HPDE6-E6E7 (cell line): ENCODE measurements at regions not wholly inside any gene's neighbourhood (a gene's known extent, or its start where the extent isn't known, plus 50 kb on each side); places are given as distances from the start of the nearest gene placed in this dataset.

ENCODE experiments used
- DNase-seq: peaks from one replicate; pipeline ENCODE4 v3.0.0; 2011; ENCODE audit warnings: missing footprints; ENCODE audit errors: extremely low spot score

- DNase-seq = no peak
Observed at GRCh38 chr13:40168425-40169166, 497.8 kb downstream of the FOXO1 start.

DNA sequence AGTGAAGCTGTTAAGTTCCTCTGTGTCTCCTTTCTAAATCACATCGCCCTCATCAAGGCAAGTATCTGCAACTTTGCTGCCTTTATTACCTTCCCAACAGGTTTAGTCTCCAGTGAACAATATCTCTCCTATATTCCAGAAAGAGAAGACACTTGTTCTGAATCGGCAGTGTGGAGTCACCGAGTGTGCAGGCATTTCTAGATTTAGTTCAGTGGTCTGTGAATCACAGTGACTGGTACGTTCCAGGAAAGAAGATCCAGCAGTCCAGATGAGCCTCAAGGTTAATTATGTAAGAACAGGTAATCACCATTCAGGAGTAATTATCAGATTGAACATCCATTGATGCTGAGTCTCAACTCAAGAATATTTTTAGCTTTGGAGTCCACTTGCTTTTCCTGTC, 497.0 kb downstream of the FOXO1 start:
- no peak for DNase-seq

DNA sequence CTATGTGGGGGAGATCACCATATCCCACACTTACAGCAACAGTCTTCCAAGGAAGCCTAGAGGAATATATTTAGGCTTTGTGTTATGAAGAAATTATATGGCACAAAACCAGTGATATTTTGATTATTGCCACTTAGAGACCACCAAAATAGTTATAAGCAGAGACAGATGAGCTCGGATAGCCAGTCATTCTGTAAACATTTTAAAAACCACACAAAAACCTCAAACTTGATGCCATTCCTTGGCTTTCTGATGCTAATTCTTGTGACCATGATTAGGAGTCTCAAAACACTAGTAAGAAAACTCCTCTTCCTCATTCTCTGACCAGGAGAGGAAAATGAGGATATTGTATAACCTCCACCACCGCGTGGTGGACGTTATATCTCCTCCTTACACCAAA, 496.4 kb downstream of the FOXO1 start:
- no peak for DNase-seq

DNA sequence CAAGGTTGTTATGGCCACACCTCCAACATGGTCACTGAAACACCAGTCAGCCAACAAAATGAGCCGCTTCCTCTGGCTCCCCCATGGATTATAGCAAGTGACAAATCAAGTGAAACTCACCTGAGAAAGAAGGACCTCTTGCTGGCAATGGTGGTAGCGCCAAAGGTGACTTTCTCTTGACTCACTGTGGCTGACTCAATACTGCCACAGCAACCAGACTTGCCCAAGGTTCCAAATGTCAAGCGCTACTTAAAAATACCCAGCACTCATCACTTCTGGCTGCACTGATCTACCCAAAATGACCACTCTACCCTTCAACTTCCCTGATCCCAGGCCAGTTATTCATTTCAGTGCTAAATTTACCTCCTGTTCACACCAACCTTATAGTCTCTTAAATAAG, 495.5 kb downstream of the FOXO1 start:
- DNase-seq = no peak

DNA sequence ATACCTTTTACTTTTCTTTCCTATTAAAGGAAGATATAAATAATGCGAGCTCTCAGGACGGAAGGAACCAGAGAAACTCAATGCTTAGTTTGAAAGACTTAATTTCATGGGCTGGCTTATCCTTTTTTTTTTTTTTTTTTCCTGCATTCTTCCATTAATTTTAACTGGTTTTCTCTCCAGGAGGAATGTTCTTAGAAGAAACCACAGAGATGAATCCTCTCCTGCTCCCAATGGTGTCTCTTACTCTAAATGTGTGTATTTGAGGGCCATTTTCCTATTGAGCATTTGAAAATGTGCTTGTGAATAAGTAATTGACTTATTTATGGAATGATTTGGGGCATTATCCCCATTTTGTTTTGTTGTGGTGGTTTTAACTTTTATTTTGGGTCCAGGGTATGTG, 494.9 kb downstream of the FOXO1 start:
- no peak for DNase-seq

GRCh38 chr13:40172149-40172591, 494.3 kb downstream of the FOXO1 start:
- DNase-seq = no peak

- no peak for DNase-seq
Observed at GRCh38 chr13:40172878-40173277, 493.6 kb downstream of the FOXO1 start.

DNA sequence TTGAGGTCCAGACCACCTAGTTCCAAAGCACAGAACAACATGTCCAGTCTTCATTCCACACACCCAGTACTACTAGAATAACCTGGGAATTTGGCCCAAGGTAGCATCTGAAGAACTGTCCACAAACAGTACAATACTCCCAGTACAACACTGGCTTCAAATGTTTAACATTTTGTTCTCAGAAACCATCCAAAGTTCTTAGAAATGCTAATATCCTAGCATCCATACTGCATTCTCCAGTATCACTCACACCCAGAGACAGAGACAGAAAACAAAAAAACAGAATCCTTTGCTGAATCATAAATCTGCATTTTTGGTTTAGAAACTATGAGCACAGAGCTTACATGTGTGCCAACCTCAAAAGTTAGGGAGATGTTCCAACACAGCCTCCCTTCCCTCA, 490.8 kb downstream of the FOXO1 start:
- DNase-seq = no peak

DNA sequence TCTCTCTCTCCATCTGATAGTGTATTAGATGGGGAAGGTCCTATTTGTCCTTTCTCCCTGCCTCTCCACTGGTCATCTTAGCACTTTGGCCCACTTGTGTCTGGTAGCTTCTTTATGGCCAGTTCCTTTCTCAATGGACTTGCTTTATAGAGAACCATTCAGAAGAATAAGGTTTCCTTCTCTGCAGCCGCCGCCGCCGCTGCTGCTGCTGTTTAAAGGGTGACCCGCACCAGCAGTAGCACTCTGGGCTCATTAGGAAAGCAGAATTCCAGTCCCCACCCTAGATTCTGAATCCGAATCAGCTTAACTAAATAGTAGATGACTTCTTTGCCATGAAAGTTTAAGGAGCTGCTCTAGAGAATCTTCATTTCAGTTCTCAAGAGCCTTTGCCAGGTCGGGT, 490.2 kb downstream of the FOXO1 start:
- DNase-seq = no peak

DNA sequence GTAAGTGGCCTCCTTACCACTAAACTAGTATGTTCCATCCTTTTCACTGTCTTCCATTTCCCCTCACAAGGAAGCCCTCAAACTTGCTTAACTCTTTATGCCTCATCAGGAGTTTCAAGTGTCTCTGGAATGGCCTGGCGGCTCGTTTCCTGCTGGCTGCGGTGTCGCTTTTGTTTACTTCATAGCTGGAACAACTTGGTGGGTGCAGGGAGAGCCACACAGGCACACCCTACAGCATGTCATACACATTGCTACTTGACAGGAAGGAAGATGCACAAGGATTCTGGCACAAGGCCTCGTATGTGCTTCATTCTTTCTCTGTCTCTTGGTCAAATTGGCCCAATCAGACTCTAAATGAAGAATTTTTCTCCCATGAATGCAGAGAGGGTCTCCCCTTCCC, 488.3 kb downstream of the FOXO1 start:
- DNase-seq = no peak

GRCh38 chr13:40179445-40180281, 486.8 kb downstream of the FOXO1 start:
- DNase-seq = no peak

DNA sequence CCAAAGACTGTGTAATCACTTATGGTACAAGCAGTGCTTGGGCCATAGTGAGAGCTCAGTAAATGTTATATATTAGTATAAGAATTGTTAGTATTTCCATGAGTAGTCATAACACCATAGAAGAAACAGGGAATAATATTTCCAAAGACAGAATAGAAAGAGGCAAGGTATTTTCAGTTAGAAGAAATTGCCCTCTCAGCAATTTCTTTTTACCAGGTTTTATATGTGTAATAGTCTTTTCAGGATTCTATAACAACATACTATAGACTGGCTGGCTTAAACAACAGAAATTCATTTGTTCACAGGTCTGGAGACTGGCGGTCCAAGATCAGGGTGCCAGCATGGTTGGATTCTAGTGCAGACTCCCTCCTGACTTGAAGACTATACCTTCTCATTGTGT, 485.7 kb downstream of the FOXO1 start:
- no peak for DNase-seq

GRCh38 chr13:40181203-40181845, 485.1 kb downstream of the FOXO1 start:
- no peak for DNase-seq

- no peak for DNase-seq
Observed at GRCh38 chr13:40182591-40182990, 483.9 kb downstream of the FOXO1 start.

DNA sequence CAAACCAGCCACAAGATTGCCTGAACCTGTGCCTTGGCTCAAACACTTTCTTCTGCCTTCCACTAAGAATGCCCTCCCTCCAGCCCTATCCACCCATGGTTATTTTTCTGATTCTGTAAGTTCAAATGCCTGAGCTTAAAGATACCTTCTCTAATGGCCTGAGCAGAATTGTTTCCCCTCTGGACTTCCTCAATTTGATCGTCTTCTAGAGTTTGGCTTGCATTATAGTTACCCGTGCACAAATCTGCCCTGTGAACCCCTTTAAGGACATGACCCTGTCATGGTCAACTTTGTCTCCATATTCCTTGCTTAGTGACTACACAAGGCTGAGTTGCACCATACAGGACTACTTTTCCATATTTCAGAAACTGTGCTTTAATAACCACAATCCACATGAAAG, 481.0 kb downstream of the FOXO1 start:
- DNase-seq = no peak

DNA sequence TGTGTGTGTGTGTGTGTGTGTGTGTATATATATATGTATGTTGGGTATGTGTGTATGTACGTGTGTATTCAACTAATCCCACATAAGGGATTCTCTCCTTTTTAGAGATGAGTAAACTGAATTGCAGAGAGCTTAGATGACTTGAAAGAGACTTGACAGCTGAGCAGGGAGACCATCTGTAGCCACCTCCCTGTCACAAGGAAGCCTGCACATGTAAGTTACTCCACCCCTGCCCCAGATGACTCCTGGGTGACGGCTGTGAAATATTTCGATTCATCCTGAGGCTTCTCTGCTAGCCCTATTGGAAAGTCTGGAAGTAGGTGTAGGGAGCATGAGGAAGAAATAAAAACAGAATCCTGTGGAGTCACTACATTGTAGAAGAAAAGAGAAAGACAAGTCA, 480.4 kb downstream of the FOXO1 start:
- no peak for DNase-seq

- DNase-seq = no peak
Observed at GRCh38 chr13:40186626-40187323, 479.7 kb downstream of the FOXO1 start.

- no peak for DNase-seq
Observed at GRCh38 chr13:40187324-40187795, 479.1 kb downstream of the FOXO1 start.

DNA sequence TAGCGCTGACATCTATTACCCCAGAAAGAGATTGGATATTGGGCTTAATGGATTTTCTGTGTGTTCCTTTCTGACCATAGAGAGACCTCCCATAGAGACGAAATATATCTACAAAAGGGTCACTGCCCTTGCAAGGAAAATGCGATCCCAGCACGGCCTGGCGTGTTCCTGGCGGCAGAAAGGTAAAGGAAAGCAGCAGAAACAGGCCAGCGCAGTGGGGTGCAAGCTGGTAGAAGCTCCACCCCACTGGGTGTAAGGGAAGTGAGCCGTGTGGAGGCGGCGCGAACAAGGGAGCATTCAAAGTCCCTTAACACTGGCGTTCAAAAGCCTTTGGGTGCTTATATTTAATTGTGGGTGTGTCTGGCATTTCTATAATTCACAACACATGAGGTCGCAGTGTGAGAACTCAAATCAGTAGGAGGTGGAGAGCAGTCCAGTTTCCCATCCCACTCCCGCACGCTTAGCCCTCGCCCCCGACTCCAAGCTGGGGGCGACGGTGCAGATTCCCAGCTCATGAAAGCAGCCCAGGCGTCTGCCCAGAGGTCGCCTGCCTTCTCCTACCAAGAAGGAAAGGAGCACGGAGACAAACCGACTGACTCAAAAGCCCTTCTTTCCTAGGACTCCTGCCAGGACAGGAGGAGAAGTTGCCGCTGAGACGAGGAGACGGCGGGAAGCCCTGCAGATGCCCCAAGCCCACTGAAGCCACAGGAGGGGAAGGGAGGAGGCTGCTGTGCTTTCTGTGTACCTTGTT, 478.4 kb downstream of the FOXO1 start:
- no peak for DNase-seq

DNA sequence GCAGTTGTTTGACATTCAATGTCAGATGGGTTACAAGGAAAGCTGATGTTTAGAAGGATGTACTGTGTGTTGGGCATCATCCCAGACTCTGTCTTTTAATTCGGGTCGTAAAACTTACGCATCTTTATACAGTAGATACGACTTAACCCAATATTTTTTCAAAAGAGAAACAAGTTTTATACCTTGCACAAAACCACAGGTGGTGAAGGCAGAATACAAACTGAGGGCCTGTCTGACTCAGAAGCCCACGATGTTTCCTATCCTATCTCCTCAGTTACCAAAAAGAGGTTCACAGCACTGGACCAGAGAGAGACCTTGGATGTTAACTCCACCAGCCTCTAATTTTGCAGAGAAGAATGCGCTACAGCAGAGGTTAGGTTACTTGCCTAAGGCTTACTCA, 477.0 kb downstream of the FOXO1 start:
- no peak for DNase-seq
